ENCODE measurements at regions not wholly inside any gene's neighbourhood (a gene's known extent, or its start where the extent isn't known, plus 50 kb on each side); places are given as distances from the start of the nearest gene placed in this dataset.

GRCh38 chr13:89660752-89661151 is 1686.7 kb upstream of the MIR17HG start:
- TF ChIP-seq CTCF (IDR thresholded peaks at IDR 0.05) (no peak), EP300 (IDR thresholded peaks at IDR 0.05) (no peak), POLR2A (IDR thresholded peaks at IDR 0.05) (no peak)

Measured in gastroesophageal sphincter (tissue), 3 donors.